ENCODE measurements at regions not wholly inside any gene's neighbourhood (a gene's known extent, or its start where the extent isn't known, plus 50 kb on each side); places are given as distances from the start of the nearest gene placed in this dataset.

DNA sequence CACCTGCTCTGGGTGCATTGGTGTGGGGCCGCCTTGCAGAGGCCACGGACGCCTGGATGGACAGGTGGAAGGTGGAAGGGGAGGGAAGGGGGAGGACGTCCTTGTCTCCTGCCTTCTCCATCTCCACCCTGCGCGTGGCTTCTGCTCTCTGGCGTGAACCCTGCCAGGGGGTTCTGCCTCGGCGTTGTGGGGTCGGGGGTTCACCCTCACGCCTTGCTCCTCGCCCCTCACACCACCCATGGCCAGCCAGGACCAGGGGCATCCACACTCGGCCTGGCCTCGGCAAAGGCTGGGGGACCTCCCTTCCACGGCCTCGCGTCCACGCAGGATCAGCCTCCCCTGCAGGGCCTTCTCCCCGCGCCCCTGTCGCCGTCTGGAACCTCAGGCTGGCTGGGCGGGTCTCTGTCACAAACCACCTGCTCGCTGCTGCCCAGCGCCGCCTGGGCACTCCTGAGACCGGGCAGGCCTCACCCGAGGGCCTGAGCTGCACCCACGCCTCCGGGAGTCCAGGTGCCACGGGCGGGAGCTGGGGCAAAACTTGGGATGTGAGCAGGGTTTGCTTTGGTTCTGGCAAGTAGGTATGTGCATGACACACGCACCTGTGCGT, 655.9 kb downstream of the GALR1 start:
- TF ChIP-seq, protein P1, sequence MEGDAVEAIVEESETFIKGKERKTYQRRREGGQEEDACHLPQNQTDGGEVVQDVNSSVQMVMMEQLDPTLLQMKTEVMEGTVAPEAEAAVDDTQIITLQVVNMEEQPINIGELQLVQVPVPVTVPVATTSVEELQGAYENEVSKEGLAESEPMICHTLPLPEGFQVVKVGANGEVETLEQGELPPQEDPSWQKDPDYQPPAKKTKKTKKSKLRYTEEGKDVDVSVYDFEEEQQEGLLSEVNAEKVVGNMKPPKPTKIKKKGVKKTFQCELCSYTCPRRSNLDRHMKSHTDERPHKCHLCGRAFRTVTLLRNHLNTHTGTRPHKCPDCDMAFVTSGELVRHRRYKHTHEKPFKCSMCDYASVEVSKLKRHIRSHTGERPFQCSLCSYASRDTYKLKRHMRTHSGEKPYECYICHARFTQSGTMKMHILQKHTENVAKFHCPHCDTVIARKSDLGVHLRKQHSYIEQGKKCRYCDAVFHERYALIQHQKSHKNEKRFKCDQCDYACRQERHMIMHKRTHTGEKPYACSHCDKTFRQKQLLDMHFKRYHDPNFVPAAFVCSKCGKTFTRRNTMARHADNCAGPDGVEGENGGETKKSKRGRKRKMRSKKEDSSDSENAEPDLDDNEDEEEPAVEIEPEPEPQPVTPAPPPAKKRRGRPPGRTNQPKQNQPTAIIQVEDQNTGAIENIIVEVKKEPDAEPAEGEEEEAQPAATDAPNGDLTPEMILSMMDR (IDR thresholded peaks at IDR 0.05; ENCODE audit: low read depth, low read length, missing control alignments), result no peak
- no peak for DNase-seq (ENCODE audit: low read depth)
- H3K4me3 ChIP-seq (ENCODE audit: low read depth, low read length), result no peak overlapping the region
- in situ Hi-C loops (cut with HindIII; ENCODE audit: low sequenced_read_pairs), result no loop called here

- DNase-seq (ENCODE audit: low read depth), result no peak
- TF ChIP-seq, protein P1 (IDR thresholded peaks at IDR 0.05; ENCODE audit: low read depth, low read length, missing control alignments), result no peak
- in situ Hi-C loops (cut with HindIII; ENCODE audit: low sequenced_read_pairs), result no loop called here
- no peak overlapping the region for H3K4me3 ChIP-seq (ENCODE audit: low read depth, low read length)
Measured at GRCh38 chr18:77906103-77906892, 656.6 kb downstream of the GALR1 start.

GRCh38 chr18:77910347-77910746, 660.7 kb downstream of the GALR1 start:
- no peak for DNase-seq (ENCODE audit: low read depth)
- in situ Hi-C loops (cut with HindIII; ENCODE audit: low sequenced_read_pairs), result no loop called here
- TF ChIP-seq, protein P1 (IDR thresholded peaks at IDR 0.05; ENCODE audit: low read depth, low read length, missing control alignments), result no peak
- H3K4me3 ChIP-seq (ENCODE audit: low read depth, low read length), result no peak overlapping the region

DNA sequence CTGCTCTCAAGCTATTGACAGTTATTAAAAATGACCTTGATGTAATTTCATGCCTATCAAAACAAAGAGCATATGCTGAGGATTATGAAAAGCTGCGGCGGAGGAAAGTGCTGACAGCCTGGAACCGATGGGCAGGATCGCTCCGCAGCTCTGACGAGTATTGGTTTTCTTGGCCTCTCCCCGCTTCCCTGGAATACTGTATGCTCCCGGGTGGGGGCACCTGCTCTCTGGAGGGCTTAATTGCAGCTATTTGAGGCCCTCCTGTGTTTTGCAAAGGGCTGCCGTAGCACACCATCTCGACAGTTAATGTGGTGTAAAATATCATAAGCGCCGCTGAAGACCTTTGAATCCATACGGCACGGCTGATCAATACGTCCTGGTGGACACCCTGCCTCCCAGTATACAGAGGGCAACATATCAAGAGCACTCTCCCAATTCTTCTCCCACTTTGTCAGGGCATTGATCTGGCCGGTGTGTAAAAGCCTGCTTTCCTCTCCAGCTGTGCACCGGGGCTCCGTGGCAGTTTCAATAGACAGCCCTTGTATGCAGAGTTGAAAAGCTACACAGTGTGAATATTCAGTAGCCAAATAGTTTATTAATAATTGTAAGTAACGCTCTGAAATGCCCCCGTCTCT, 662.4 kb downstream of the GALR1 start:
- no peak overlapping the region for H3K4me3 ChIP-seq (ENCODE audit: low read depth, low read length)
- TF ChIP-seq, protein P1 (IDR thresholded peaks at IDR 0.05; ENCODE audit: low read depth, low read length, missing control alignments), result no peak
- in situ Hi-C loops (cut with HindIII; ENCODE audit: low sequenced_read_pairs), result no loop called here
- no peak for DNase-seq (ENCODE audit: low read depth)

- DNase-seq (ENCODE audit: low read depth), result no peak
- in situ Hi-C loops (cut with HindIII; ENCODE audit: low sequenced_read_pairs), result no loop called here
- no peak overlapping the region for H3K4me3 ChIP-seq (ENCODE audit: low read depth, low read length)
- TF ChIP-seq, protein P1 (IDR thresholded peaks at IDR 0.05; ENCODE audit: low read depth, low read length, missing control alignments), result no peak
Measured at GRCh38 chr18:77918730-77919129, 669.1 kb downstream of the GALR1 start.

DNA sequence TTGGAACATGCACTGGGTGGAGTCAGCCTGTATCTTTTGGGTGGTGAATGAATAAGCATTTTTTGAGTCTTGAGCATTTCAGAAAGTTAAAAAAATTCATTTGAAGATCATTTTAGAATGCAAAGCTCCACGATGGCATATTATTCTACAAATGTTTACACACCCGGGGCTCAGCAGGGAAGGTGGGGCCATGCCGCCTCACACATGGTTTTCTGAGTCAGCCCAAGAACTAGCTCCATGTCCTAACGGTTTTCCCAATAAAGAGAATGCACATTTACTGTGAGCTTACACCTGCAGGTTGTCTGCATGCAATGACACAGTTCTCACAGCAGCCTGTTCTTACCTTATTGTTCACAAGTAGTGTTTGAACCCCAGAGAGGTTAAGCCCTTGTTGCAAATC, 670.3 kb downstream of the GALR1 start:
- DNase-seq (ENCODE audit: low read depth), result no peak
- in situ Hi-C loops (cut with HindIII; ENCODE audit: low sequenced_read_pairs), result no loop called here
- TF ChIP-seq, protein P1 (IDR thresholded peaks at IDR 0.05; ENCODE audit: low read depth, low read length, missing control alignments), result no peak
- no peak overlapping the region for H3K4me3 ChIP-seq (ENCODE audit: low read depth, low read length)

Measured in astrocyte of the cerebellum (primary cell).